ENCODE measurements at regions not wholly inside any gene's neighbourhood (a gene's known extent, or its start where the extent isn't known, plus 50 kb on each side); places are given as distances from the start of the nearest gene placed in this dataset.

DNA sequence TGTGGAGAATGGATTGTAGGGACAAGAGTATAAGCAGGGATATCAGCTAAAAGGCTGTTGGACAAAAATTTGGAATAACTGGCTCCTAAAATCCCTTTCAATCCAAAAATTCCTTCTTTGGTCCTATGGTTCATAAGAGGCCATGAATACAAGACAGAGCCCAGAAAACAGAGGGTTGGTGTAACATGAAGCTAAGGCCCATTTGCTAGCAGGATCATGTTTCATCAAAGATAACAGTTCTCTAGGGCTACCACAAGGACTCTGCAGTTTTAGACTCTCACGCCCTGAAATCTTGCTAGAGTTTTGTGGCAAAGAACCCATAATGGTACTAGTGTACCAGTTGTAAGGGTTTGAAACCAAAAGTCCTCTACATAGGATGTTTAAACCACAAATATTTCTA lies 327.8 kb upstream of the TBX18 start:
- no peak for DNase-seq (ENCODE audit: low read depth)
- no peak overlapping the region for H3K4me3 ChIP-seq (ENCODE audit: low read depth, low read length)
- in situ Hi-C loops (cut with HindIII; ENCODE audit: low sequenced_read_pairs), result no loop called here
- TF ChIP-seq CTCF (IDR thresholded peaks at IDR 0.05; ENCODE audit: low read depth, low read length, missing control alignments), result no peak

DNA sequence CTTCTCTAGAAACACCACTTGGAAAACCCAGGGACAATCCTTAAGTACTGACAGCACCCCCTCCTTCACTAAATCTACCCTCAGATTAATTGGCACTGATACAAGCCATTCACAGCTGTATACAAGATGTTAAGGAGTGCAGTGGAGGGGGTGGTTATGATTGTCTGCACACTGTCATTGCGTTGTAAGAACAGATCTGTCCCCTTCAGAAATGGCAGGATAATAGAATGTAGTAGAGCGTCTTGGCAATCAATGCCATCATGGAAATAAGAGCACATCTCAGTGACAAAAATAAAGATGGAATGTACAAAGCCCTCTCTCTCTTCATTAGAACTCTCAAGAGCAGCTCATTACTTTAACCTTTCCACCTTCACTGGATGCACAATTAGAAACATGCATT lies 324.9 kb upstream of the TBX18 start:
- DNase-seq (ENCODE audit: low read depth), result no peak
- H3K4me3 ChIP-seq (ENCODE audit: low read depth, low read length), result no peak overlapping the region
- in situ Hi-C loops (cut with HindIII; ENCODE audit: low sequenced_read_pairs), result no loop called here
- no peak for TF ChIP-seq CTCF (IDR thresholded peaks at IDR 0.05; ENCODE audit: low read depth, low read length, missing control alignments)

GRCh38 chr6:85085875-85086274 lies 321.5 kb upstream of the TBX18 start:
- no peak for TF ChIP-seq CTCF (IDR thresholded peaks at IDR 0.05; ENCODE audit: low read depth, low read length, missing control alignments)
- in situ Hi-C loops (cut with HindIII; ENCODE audit: low sequenced_read_pairs), result no loop called here
- no peak overlapping the region for H3K4me3 ChIP-seq (ENCODE audit: low read depth, low read length)
- DNase-seq (ENCODE audit: low read depth), result no peak

DNA sequence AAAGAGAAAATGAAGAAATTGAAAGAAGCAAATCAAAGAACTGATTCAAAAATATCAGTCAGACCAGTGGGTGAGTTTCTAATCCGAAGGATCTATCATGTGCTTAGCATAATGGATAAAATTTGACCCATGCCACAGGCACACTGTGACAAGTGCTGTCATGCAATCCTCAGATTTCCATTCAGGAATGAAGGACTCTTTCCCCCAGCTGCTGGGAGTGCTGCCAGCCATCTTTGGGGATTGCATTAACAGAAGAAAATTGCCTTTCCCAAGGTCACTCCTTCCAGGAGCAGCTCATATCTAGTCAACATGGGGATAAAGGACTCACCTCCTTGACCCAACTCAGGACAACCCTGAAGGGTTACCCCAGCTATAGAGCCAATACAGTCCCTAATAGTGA lies 316.7 kb upstream of the TBX18 start:
- DNase-seq (ENCODE audit: low read depth), result no peak
- in situ Hi-C loops (cut with HindIII; ENCODE audit: low sequenced_read_pairs), result no loop called here
- no peak overlapping the region for H3K4me3 ChIP-seq (ENCODE audit: low read depth, low read length)
- no peak for TF ChIP-seq CTCF (IDR thresholded peaks at IDR 0.05; ENCODE audit: low read depth, low read length, missing control alignments)

DNA sequence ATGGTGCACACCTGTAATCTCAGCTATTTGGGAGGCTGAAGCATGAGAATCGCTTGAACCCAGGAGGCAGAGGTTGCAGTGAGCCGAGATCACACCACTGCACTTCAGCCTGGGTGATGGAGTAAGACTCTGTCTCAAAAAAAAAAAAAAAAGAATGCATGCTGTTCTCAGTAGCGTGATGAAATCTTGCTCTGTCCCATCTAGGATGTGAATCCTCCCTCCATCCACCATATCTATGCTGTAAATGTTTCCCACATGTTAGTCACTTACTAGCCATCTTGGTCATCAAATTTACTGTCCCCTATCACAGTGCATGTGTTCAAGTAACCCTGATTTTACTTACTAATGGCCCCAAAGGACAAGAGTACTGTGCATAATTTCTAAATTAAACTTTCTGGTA lies 315.4 kb upstream of the TBX18 start:
- no peak for DNase-seq (ENCODE audit: low read depth)
- H3K4me3 ChIP-seq (ENCODE audit: low read depth, low read length), result no peak overlapping the region
- no peak for TF ChIP-seq CTCF (IDR thresholded peaks at IDR 0.05; ENCODE audit: low read depth, low read length, missing control alignments)
- in situ Hi-C loops (cut with HindIII; ENCODE audit: low sequenced_read_pairs), result no loop called here

GRCh38 chr6:85078058-85078457 lies 313.7 kb upstream of the TBX18 start:
- DNase-seq (ENCODE audit: low read depth), result peak; percentile 76

More at GRCh38 chr6:85078058-85078457, 313.7 kb upstream of the TBX18 start:
- TF ChIP-seq CTCF (IDR thresholded peaks at IDR 0.05; ENCODE audit: low read depth, low read length, missing control alignments), result no peak
- no peak overlapping the region for H3K4me3 ChIP-seq (ENCODE audit: low read depth, low read length)
- in situ Hi-C loops (cut with HindIII; ENCODE audit: low sequenced_read_pairs), result no loop called here

All from astrocyte of the cerebellum (primary cell).